Prostate gland (tissue), 2 donors: ENCODE measurements at regions not wholly inside any gene's neighbourhood (a gene's known extent, or its start where the extent isn't known, plus 50 kb on each side); places are given as distances from the start of the nearest gene placed in this dataset.

Source experiments
- CTCF ChIP-seq, 4 experiments: fragments of 200-600 bp in 2 of 4; fragments of 450-650 bp in 2 of 4; sonication (generic) in 2 of 4; IDR thresholded peaks; 1 replicate in 3 of 4; 2 replicates in 1 of 4; pipeline ENCODE4 v1.5.1; 2016 to 2019; ENCODE audit warnings: antibody characterized with exemption in 4 of 4, mild to moderate bottlenecking in 2 of 4, moderate library complexity in 2 of 4
- POLR2A ChIP-seq: fragments of 450-650 bp; IDR thresholded peaks from one replicate; pipeline ENCODE4 v1.6.1; 2016; ENCODE audit warnings: antibody characterized with exemption, mild to moderate bottlenecking

GRCh38 chr7:22612776-22613175 is 112.8 kb upstream of the STEAP1B start:
- TF ChIP-seq CTCF (IDR thresholded peaks at IDR 0.05) (no peak), POLR2A (no peak)
